Smooth muscle cell (in vitro differentiated cells): ENCODE measurements at regions not wholly inside any gene's neighbourhood (a gene's known extent, or its start where the extent isn't known, plus 50 kb on each side); places are given as distances from the start of the nearest gene placed in this dataset.

Experiments used
- DNase-seq: peaks from one replicate; lab custom pipeline; 2025; ENCODE audit not compliant: unreplicated experiment; lab: John Stamatoyannopoulos, UW
- H2AFZ ChIP-seq: fragments of 200-600 bp; sonication (generic); 2 replicates; pipeline ENCODE4 v1.6.0; 2016; ENCODE audit warnings: antibody characterized with exemption, low read depth, mild to moderate bottlenecking
- H3F3A ChIP-seq: fragments of 200-600 bp; sonication (generic); 2 replicates; pipeline ENCODE4 v1.6.0; 2017; ENCODE audit warnings: antibody characterized with exemption, low read depth
- H3K27ac ChIP-seq: fragments of 200-600 bp; sonication (generic); 2 replicates; pipeline ENCODE4 v1.5.1; 2016; ENCODE audit warnings: low read depth, mild to moderate bottlenecking
- H3K27me3 ChIP-seq: fragments of 200-600 bp; sonication (generic); 2 replicates; pipeline ENCODE4 v1.6.1; 2016; ENCODE audit warnings: low read depth, mild to moderate bottlenecking
- H3K36me3 ChIP-seq: fragments of 200-600 bp; sonication (generic); 2 replicates; pipeline ENCODE4 v1.5.1; 2016; ENCODE audit warnings: low read depth
- H3K4me1 ChIP-seq: fragments of 200-600 bp; sonication (generic); 2 replicates; pipeline ENCODE4 v1.5.1; 2016; ENCODE audit warnings: low read depth
- H3K4me2 ChIP-seq: fragments of 200-600 bp; sonication (generic); 2 replicates; pipeline ENCODE4 v1.6.0; 2016; ENCODE audit warnings: mild to moderate bottlenecking
- H3K4me3 ChIP-seq: fragments of 200-600 bp; sonication (generic); 2 replicates; pipeline ENCODE4 v1.5.1; 2016; ENCODE audit warnings: mild to moderate bottlenecking
- H3K79me2 ChIP-seq: fragments of 200-600 bp; sonication (generic); 2 replicates; pipeline ENCODE4 v1.6.0; 2016; ENCODE audit warnings: low read depth, mild to moderate bottlenecking
- H3K9ac ChIP-seq: fragments of 200-600 bp; sonication (generic); 2 replicates; pipeline ENCODE4 v1.6.0; 2016; ENCODE audit warnings: low read depth
- H3K9me3 ChIP-seq: fragments of 200-600 bp; sonication (generic); replicated peaks from 2 replicates; pipeline ENCODE4 v1.5.1; 2016; ENCODE audit warnings: low read depth
- H4K20me1 ChIP-seq: fragments of 200-600 bp; sonication (generic); 2 replicates; pipeline ENCODE4 v1.6.0; 2016; ENCODE audit warnings: low read depth
- CTCF ChIP-seq: fragments of 200-600 bp; sonication (generic); IDR thresholded peaks from 2 replicates; pipeline ENCODE4 v1.5.1; 2017; ENCODE audit warnings: borderline replicate concordance, mild to moderate bottlenecking, antibody characterized with exemption; ENCODE audit not compliant: insufficient read depth, poor library complexity, severe bottlenecking
- WGBS: methylation state at CpG from one replicate; pipeline ENCODE4 v1.1.7; 2016; ENCODE audit warnings: low lambda C conversion rate; 5-methylcytosine and 5-hydroxymethylcytosine counted together

- Histone ChIP-seq H3K9me3 (no peaks in the 10 kb centered on the region), H3K36me3 (no peaks in the 10 kb centered on the region), H2AFZ (no peak overlapping the region), H3K4me2 (no peak overlapping the region), H4K20me1 (no peaks in the 10 kb centered on the region), H3K27me3 (no peaks in the 10 kb centered on the region), H3K79me2 (no peaks in the 10 kb centered on the region), H3K4me3 (no peak overlapping the region), H3K27ac (no peak overlapping the region), H3F3A (no peaks in the 10 kb centered on the region), H3K9ac (no peak overlapping the region), H3K4me1 (no peaks in the 10 kb centered on the region)
- WGBS: 93% methylated on average over 2 of the region's 2 CpGs
- TF ChIP-seq CTCF: no peak
- DNase-seq: no peak
These were observed 80.1 kb upstream of the ZC3H11B start for GRCh38 chr1:219692981-219693380.

GRCh38 chr1:219689774-219690173 lies 76.9 kb upstream of the ZC3H11B start:
- H3K36me3 ChIP-seq: no peaks in the 10 kb centered on the region
- no peak for DNase-seq
- no peak overlapping the region for H3K4me2 ChIP-seq
- no peaks in the 10 kb centered on the region for H3K27me3 ChIP-seq
- no peak overlapping the region for H2AFZ ChIP-seq
- WGBS: 72% methylated on average over 2 of the region's 2 CpGs
- no peaks in the 10 kb centered on the region for H3K9me3 ChIP-seq
- H3F3A ChIP-seq: no peaks in the 10 kb centered on the region
- no peaks in the 10 kb centered on the region for H3K79me2 ChIP-seq
- TF ChIP-seq CTCF: no peak
- no peaks in the 10 kb centered on the region for H4K20me1 ChIP-seq
- H3K9ac ChIP-seq: no peak overlapping the region
- H3K27ac ChIP-seq: no peak overlapping the region
- H3K4me1 ChIP-seq: no peaks in the 10 kb centered on the region
- H3K4me3 ChIP-seq: no peak overlapping the region

- H3K27ac ChIP-seq: no peak overlapping the region
- no peak overlapping the region for H3K4me2 ChIP-seq
- no peak for TF ChIP-seq CTCF
- no peak overlapping the region for H2AFZ ChIP-seq
- no peak overlapping the region for H3K4me3 ChIP-seq
- H3K9ac ChIP-seq: no peak overlapping the region
- H4K20me1 ChIP-seq: no peaks in the 10 kb centered on the region
- no peaks in the 10 kb centered on the region for H3F3A ChIP-seq
- DNase-seq: no peak
- no peaks in the 10 kb centered on the region for H3K9me3 ChIP-seq
- no peaks in the 10 kb centered on the region for H3K27me3 ChIP-seq
- no peaks in the 10 kb centered on the region for H3K36me3 ChIP-seq
- H3K79me2 ChIP-seq: no peaks in the 10 kb centered on the region
- no peaks in the 10 kb centered on the region for H3K4me1 ChIP-seq
These were observed 74.9 kb upstream of the ZC3H11B start for GRCh38 chr1:219687779-219688178.

- TF ChIP-seq CTCF: no peak
- Histone ChIP-seq H2AFZ (no peak overlapping the region), H3K79me2 (no peaks in the 10 kb centered on the region), H3K9ac (no peak overlapping the region), H3K4me1 (no peaks in the 10 kb centered on the region), H3K4me3 (no peak overlapping the region), H3K4me2 (no peak overlapping the region), H3K27ac (no peak overlapping the region), H3K27me3 (no peaks in the 10 kb centered on the region), H3F3A (no peaks in the 10 kb centered on the region), H3K36me3 (no peaks in the 10 kb centered on the region), H4K20me1 (no peaks in the 10 kb centered on the region), H3K9me3 (no peaks in the 10 kb centered on the region)
- no peak for DNase-seq
- WGBS: 64% methylated on average over 2 of the region's 2 CpGs
These were observed 73.3 kb upstream of the ZC3H11B start for GRCh38 chr1:219686171-219686570.
